ENCODE measurements at regions not wholly inside any gene's neighbourhood (a gene's known extent, or its start where the extent isn't known, plus 50 kb on each side); places are given as distances from the start of the nearest gene placed in this dataset.

DNA sequence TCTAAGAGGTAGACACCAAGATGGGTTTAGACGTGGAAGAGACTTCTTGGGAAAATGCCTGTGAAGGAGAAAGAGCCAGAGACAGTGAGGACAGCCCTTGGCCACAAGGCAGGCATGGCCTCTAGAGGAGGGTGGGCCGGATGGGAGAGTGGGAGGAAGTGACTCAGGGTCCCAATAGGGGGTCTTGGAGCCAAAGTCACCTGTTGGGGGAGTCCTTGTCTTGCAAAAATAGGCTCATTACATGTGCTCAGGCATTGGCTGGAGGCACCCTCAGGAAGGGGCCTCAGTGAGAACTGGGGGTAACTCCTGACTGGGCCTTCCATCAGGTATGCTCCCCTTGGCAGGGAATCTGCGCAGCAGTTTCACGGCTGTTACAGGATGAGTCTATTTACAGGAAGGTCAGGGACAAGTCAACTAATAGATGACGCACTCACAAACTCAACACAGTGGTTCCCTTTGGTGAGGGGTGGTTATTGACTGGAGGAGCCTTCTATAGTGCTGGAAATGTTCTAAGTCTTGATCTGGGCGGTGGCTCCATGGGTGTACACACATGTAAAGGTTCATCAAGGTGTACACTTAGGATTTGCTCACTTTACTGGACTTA, 259.6 kb downstream of the XXYLT1 start:
- Histone ChIP-seq H4K5ac (ENCODE audit: low read depth, low read length) (no peak overlapping the region), H2BK20ac (ENCODE audit: low read depth, low read length) (no peak overlapping the region), H4K91ac (ENCODE audit: insufficient read depth, low read depth, low read length) (no peak overlapping the region), H4K8ac (ENCODE audit: low read depth in 2 of 2, low read length in 2 of 2) (no peak overlapping the region), H3K27me3 (ENCODE audit: control insufficient read depth, insufficient read depth, low read length) (peaks cover 67% of the 10 kb centered on the region), H2AK9ac (replicated peaks; ENCODE audit: low read depth, low read length, poor library complexity) (no peak overlapping the region), H2AFZ (replicated peaks; ENCODE audit: low read length, poor library complexity) (no peak overlapping the region), H3K79me1 (ENCODE audit: low read depth in 1 of 2, low read length in 2 of 2) (no peaks in the 10 kb centered on the region), H2BK120ac (ENCODE audit: low read depth, low read length) (no peak overlapping the region), H3K18ac (ENCODE audit: low read depth, low read length) (no peak overlapping the region), H3K9me3 (ENCODE audit: control insufficient read depth, insufficient read depth, low read length) (no peaks in the 10 kb centered on the region; the same call in 1 of the 2 replicates), H4K20me1 (ENCODE audit: insufficient read depth, low read length) (no peaks in the 10 kb centered on the region), H3K4me1 (ENCODE audit: control insufficient read depth, insufficient read depth, low read length) (no peaks in the 10 kb centered on the region), H3K4ac (ENCODE audit: low read depth, low read length) (no peak overlapping the region), H3K4me2 (ENCODE audit: low read depth, low read length) (no peak overlapping the region), H2BK5ac (ENCODE audit: low read depth, low read length, poor library complexity, severe bottlenecking) (no peak overlapping the region), H2BK15ac (ENCODE audit: low read depth, low read length) (no peak overlapping the region), H3K27ac (ENCODE audit: insufficient read depth, low read length) (no peak overlapping the region), H3K4me3 (ENCODE audit: insufficient read depth, low read depth, low read length) (no peak overlapping the region), H3K56ac (ENCODE audit: extremely low read depth, insufficient read depth, low read length) (no peak overlapping the region), H3K14ac (replicated peaks; ENCODE audit: low read depth, low read length) (no peak overlapping the region), H3K9me1 (ENCODE audit: insufficient read depth, low read length) (no peaks in the 10 kb centered on the region), H2AK5ac (ENCODE audit: low read depth, low read length) (no peak overlapping the region), H3K9ac (ENCODE audit: low read depth, low read length) (no peak overlapping the region), H3K23ac (ENCODE audit: low read depth, low read length) (no peak overlapping the region), H3K36me3 (ENCODE audit: control insufficient read depth, insufficient read depth, low read length) (no peaks in the 10 kb centered on the region)
- ChIA-PET POLR2A (ENCODE audit: unreplicated experiment) (no interaction called here), CTCF (no interaction called here)
- in situ Hi-C loops (cut with MboI; ENCODE audit: low sequenced_read_pairs): no loop called here
- BruUV-seq (replicated peaks): no TSS peak
- no peak for DNase-seq
- dilution Hi-C loops (cut with HindIII; ENCODE audit: low sequenced_read_pairs, unreplicated experiment): no loop called here
- no peak for ATAC-seq (ENCODE audit: low read depth)
- intact Hi-C loops (cut with micrococcal nuclease): no loop called here
- 17% methylated on average over 1 of the region's 6 CpGs; no CpG with 5 or more reads in 1 of the 2 experiments for WGBS, 2 experiments (ENCODE audit: extremely low coverage in 2 of 2, insufficient read length in 1 of 2)
- TF ChIP-seq MXI1 (IDR thresholded peaks at IDR 0.05; ENCODE audit: borderline replicate concordance, low read depth, low read length) (no peak), BHLHE40 (IDR thresholded peaks at IDR 0.05; ENCODE audit: low read depth, low read length) (no peak), CEBPB (IDR thresholded peaks at IDR 0.05; ENCODE audit: low read depth, low read length) (no peak), MAFK (IDR thresholded peaks at IDR 0.05; ENCODE audit: low read depth, low read length) (no peak), MAZ (IDR thresholded peaks at IDR 0.05; ENCODE audit: borderline replicate concordance, low read depth, low read length) (no peak), RAD21 (IDR thresholded peaks at IDR 0.05; ENCODE audit: low read length) (no peak), RFX5 (IDR thresholded peaks at IDR 0.05; ENCODE audit: low read depth, low read length) (no peak), RCOR1 (IDR thresholded peaks at IDR 0.05; ENCODE audit: insufficient replicate concordance, low read length) (no peak)

Data from IMR-90 (cell line).